Rectal smooth muscle tissue (tissue), 1 donor: ENCODE measurements at regions not wholly inside any gene's neighbourhood (a gene's known extent, or its start where the extent isn't known, plus 50 kb on each side); places are given as distances from the start of the nearest gene placed in this dataset.

ENCODE experiments used
- H3K27ac ChIP-seq: one replicate; pipeline ENCODE4 v1.7.0; 2013; ENCODE audit warnings: low read depth, low read length, inconsistent platforms
- H3K27me3 ChIP-seq: one replicate; pipeline ENCODE4 v1.7.0; 2013; ENCODE audit warnings: low read length; ENCODE audit not compliant: control insufficient read depth, insufficient read depth
- H3K36me3 ChIP-seq: one replicate; pipeline ENCODE4 v1.7.0; 2013; ENCODE audit warnings: low read length; ENCODE audit not compliant: control insufficient read depth, insufficient read depth
- H3K4me1 ChIP-seq: one replicate; pipeline ENCODE4 v1.7.0; 2013; ENCODE audit warnings: low read length; ENCODE audit not compliant: control insufficient read depth, insufficient read depth
- H3K4me3 ChIP-seq: one replicate; pipeline ENCODE4 v1.7.0; 2013; ENCODE audit warnings: low read length
- H3K9ac ChIP-seq: one replicate; pipeline ENCODE4 v1.7.0; 2013; ENCODE audit warnings: low read length

DNA sequence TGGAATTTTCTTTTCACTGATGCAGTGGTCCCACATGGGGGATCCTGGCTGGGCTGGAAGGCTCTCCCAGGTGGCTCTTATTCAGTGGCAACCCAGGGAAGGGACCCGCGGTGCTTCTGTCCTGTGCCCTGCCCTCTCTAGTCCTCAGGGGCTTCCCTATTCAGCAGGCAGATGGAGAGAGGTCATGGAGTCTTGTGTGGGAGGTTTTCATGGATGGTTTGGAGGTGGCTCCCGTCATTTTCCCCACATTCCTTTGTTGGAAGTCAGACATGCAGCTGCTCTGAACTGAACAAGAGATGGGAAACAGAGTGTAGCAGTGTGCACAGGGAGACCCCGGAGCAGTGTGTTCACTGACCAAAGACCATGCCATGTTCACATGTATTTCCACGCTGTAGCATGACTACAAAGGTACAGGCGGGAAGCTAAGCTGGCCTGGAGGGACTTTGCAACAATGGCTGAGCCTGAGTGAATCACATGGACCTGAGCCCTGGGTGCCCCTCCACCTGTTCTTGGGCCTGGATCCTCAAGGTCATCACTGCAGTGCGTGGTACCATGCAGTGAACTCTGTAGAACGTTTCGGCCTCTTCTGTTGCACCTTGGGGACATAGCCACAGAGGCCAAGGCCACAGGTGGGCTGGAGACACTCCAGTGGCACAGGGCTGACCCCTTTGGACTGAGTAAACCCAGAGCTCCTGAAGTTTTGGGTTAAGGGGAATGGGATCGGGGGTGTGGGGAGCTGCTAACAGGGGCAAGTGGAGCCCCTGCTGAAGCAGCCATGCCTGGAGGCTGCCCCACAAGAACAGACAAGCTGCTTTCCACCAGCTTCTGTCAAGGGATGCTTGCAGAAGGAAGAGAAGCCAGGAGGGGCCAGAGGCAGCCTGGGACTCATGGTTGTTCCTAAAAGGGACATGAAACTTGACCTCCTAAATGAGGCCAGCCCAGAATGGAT, 123.0 kb downstream of the ASB7 start:
- peaks cover 7% of the 10 kb centered on the region for H3K4me1 ChIP-seq
- no peaks in the 10 kb centered on the region for H3K27me3 ChIP-seq
- no peak overlapping the region for H3K27ac ChIP-seq
- H3K9ac ChIP-seq = no peak overlapping the region
- H3K36me3 ChIP-seq = no peaks in the 10 kb centered on the region
- H3K4me3 ChIP-seq = no peak overlapping the region

DNA sequence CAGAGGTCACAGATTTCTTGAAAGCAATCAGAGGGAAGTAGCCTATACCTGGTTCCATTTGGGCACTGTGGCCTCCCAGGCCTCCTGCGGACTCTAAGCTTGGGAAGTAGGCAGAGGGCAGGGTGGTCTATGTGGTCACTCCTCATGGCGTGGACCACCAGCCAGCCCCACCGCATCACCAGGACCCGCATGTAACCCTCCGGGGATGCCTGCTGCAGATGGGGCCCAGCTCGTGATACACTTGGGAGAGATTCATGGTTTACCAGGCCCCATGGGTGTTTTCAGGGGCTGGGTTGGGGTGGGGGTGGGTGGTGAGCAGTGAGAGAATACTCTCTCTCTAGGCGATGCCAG, 123.7 kb downstream of the ASB7 start:
- Histone ChIP-seq H3K27ac (no peak overlapping the region), H3K36me3 (no peaks in the 10 kb centered on the region), H3K4me3 (no peak overlapping the region), H3K9ac (no peak overlapping the region), H3K4me1 (peaks cover 7% of the 10 kb centered on the region), H3K27me3 (no peaks in the 10 kb centered on the region)

DNA sequence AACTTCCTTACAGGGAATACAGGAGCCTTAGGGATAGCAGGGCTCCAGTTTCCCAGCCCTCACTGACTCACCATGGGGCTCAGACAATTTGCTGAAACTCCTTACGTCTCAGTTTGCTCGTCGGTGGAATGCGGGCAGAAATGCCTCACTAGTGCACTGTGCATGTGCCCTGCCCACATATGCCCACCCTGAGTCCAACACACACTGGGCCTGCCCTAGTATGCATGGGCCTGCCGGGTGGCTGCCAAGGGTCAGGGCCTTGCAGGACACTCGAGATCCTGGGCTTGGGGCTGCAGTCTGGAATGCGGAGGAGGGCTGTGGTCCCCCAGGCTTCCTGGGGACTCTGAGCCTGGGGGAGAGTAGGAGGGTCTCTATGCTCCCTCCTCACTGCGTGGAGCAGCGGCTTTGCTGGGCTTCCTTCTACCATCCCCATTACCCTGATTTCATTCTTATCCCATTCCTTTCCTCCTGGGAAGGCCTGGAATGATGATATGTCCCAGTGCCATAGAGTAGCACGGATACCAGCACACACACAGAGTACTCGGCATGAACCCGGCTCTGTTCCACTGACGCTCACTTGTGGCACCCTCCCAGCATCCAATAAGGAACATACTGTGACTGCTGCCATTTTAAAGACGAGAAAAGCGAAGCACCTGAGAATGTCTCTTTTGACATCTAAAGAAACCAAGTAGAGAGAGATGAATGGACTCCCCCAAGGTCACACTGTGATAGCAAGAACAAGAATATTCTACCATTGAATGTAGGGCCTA, 124.2 kb downstream of the ASB7 start:
- Histone ChIP-seq H3K36me3 (no peaks in the 10 kb centered on the region), H3K4me3 (no peak overlapping the region), H3K27me3 (no peaks in the 10 kb centered on the region), H3K27ac (no peak overlapping the region), H3K4me1 (peaks cover 2% of the 10 kb centered on the region), H3K9ac (no peak overlapping the region)

DNA sequence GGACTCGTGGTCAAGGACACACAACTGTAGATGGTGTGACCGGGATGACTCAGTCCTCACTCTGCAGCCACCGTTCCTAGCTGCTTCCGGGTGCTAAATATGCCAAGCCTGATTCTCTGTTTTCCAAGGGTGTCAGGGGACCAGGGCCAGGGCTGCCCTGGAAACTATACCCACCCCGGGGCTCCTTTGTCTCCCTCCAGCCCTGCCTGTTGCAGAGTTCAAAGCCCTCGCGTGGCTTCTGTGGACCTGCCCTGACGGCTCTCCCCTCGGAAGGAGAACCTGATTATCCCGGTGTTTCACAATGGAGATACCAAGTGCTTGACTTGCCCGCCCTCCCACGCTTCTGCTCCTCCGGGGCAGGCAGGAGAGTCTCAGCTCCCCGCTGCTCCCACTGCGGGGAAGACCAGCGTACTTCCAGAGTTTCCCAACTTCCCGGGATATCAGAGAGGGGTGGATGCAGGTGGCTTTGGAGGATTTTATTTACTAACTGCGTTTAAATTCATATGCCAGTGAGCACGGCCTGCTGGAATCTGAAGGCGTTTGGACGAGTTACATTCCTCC, 125.0 kb downstream of the ASB7 start:
- Histone ChIP-seq H3K27ac (no peak overlapping the region), H3K9ac (no peak overlapping the region), H3K27me3 (no peaks in the 10 kb centered on the region), H3K4me3 (no peak overlapping the region), H3K4me1 (no peaks in the 10 kb centered on the region), H3K36me3 (no peaks in the 10 kb centered on the region)

DNA sequence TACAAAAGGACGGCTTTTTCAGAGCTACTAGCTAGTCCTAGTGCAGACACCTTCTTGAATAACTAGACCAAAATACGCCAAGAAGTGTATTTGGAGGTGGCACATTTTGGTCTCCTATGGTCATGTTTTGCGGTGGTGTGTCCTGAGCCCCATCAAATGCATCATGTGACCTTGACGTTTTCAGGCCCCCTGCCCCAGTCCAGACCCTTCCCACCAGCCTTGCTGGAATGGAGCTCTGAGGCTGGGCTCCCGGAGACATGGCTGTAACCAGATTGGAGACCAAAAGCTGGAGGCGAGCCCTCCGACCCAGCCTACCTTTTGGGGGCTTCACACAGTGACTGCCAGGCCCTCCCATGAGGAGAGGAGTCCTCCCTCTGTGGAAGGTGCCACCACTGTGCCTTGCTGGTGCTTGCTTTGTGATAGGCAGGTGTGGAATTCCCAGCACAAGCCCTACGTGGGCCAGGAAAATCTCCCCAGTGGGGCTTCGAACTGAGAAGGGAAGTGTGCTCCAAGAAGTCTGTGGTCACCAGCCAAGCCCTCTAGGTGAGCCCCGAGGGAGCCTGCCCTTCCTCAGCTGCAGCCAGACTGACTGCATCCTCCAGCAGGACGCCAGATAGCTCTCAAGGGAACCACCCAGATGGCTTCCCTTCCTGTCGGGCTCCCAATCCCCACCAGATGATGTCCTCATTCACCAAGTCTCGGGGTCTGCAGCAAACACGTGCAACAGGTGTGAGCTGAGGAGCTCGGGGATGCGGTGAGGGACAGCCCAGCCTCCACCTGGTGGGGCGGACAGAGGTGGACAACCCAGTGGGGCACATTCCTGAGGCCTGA, 126.2 kb downstream of the ASB7 start:
- Histone ChIP-seq H3K4me1 (peaks cover 9% of the 10 kb centered on the region), H3K9ac (no peak overlapping the region), H3K4me3 (no peak overlapping the region), H3K27me3 (no peaks in the 10 kb centered on the region), H3K27ac (no peak overlapping the region), H3K36me3 (no peaks in the 10 kb centered on the region)

DNA sequence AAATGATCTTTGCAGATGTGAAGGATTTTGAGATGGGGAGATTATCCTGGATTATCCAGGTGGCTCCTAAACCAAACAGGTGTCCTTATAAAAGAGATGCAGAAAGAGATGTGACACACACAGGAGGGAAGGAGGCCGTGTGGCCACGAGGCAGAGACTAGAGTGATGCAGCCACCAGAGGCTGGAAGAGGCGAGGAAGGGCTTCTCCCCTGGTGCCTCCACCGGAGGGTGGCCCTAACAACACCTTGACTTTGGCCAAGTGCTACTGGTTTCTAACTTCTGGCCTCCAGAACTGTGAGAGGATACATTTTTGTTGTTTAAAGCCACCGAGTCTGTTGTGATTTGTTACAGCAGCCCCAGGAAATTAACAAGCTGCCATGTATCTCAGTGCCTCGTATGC, 127.1 kb downstream of the ASB7 start:
- H3K27ac ChIP-seq = no peak overlapping the region
- H3K9ac ChIP-seq = no peak overlapping the region
- H3K27me3 ChIP-seq = no peaks in the 10 kb centered on the region
- no peaks in the 10 kb centered on the region for H3K36me3 ChIP-seq
- peaks cover 9% of the 10 kb centered on the region for H3K4me1 ChIP-seq
- H3K4me3 ChIP-seq = no peak overlapping the region

DNA sequence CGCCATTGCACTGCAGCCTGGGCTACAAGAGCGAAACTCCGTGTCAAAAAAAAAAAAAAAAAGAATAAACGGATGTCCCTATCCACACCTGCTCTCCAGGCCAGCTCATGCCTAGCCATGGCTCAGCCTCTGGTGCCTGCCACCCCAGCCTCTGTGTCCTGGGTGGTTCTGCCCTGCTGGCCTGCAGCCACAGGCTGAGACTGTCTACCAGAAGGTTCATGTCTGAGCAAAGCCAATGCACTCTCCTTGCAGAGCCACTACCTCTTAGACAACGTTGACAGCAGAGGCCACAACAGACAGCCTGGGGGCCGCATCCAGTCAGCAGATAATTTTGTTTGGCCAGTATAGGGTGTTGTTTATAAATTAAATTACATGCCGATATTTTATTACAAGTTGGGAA, 127.7 kb downstream of the ASB7 start:
- H3K9ac ChIP-seq = no peak overlapping the region
- H3K4me1 ChIP-seq = peaks cover 9% of the 10 kb centered on the region
- no peaks in the 10 kb centered on the region for H3K27me3 ChIP-seq
- H3K36me3 ChIP-seq = no peaks in the 10 kb centered on the region
- H3K27ac ChIP-seq = no peak overlapping the region
- H3K4me3 ChIP-seq = no peak overlapping the region

DNA sequence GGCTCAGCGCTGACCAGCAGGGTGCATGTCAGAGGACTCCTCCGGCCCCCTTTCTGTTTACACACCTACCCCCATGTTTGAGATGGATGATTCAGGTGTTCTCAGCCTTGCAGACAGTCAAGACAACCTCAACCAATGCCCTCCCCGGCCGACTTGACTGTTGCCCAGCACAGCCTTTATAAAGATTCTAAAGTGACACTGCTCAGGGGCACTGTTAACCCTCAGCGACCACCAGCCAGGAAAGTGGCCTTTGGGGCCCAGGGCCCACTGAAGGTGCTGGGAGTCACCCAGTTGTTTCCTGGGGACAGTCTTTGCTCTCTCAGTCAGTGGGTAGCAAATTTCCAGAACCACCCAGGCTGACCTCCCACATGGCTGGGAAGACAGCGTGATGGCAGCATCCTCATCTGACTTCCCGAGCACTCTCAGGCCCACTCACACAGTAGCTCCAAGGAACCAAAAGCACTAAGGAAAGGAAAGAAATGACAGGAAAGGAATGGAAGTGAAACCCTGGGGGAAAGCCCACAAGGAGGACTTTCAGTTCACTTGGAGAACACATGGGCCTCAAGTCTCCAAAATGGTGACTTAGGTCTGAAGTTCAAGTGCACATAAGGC, 128.4 kb downstream of the ASB7 start:
- H3K27me3 ChIP-seq = no peaks in the 10 kb centered on the region
- H3K27ac ChIP-seq = no peak overlapping the region
- no peak overlapping the region for H3K9ac ChIP-seq
- H3K36me3 ChIP-seq = no peaks in the 10 kb centered on the region
- peaks cover 9% of the 10 kb centered on the region for H3K4me1 ChIP-seq
- H3K4me3 ChIP-seq = no peak overlapping the region

DNA sequence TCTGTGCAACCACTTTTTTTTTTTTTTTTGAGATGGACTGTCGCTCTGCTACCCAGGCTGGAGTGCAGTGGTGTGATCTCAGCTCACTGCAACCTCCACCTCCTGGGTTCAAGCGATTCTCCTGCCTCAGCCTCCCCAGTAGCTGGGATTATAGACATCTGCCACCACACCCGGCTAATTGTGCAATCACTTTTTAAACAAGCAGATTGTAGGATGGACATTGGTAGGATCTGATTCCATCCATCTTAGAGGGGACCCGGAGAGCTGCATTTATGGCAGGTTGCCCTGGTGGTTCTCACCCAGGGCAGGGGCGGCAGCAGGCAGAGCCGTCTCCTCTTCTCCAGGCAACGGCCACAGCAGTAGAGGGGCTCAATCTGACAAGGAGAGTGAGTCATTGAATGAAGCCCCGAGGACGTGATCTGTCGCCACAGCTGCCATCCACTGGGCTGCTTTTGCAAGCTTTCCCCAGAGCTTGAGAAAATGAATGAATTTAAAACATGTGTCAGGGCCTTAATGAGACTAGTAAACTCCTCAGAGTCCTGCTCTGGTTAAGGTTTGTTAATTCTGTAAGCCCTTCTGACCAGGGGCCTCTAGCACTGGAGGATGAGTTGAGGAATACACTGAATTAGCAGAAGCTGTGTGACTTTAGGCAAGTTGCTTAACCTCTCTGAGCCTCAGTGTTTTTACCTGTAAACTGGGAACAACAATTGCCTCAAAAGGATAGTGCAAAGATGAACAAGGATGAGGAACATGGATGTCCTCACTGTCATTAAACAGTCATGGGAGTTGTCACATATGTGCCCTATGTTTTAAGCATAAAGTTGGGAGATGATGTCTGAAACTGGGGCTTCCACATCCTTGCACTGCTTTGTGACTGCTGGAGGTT, 129.1 kb downstream of the ASB7 start:
- Histone ChIP-seq H3K27ac (no peak overlapping the region), H3K4me1 (peaks cover 9% of the 10 kb centered on the region), H3K4me3 (no peak overlapping the region), H3K36me3 (no peaks in the 10 kb centered on the region), H3K27me3 (no peaks in the 10 kb centered on the region), H3K9ac (no peak overlapping the region)

DNA sequence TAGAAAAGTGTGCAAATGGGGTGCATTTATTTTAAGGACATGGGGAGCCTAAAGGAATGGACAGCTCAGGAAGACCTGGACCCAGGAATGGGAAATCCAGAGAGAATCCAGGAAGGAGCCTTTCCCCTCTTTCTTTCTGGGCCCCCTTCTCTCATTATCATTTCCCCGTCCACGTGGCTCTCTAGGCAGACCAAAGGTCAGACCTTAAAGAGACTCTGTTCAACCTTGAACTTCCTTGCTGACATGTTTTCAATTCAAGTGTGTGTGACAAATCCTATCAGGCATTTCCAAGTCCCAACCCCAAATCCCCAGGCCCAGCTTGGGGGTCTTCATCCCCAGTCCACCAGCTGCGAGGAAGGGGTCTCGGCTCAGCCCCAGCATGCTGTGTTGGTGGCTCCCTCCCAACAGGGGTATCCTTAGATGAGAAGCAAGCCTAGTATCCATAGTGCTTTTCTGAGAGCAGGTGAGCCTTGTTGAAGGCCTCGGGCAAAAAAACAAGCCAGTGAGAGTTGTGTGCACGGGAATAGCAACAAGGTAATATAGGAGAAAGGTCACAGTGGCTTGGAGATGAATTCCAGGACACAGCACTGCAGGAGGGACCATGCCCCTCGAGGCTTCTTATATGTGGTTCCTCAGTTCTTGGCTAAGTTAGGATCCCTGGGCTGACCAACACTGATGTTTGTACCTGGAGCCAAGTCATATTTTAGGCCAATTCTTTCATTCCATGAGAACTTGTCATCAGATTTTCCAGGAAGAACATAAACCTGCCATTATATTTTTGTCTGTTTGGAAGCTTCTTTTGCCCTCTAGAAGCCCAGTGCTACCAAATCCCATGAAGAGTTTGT, 130.0 kb downstream of the ASB7 start:
- no peak overlapping the region for H3K9ac ChIP-seq
- H3K36me3 ChIP-seq = no peaks in the 10 kb centered on the region
- H3K4me1 ChIP-seq = peaks cover 9% of the 10 kb centered on the region
- H3K27ac ChIP-seq = no peak overlapping the region
- H3K4me3 ChIP-seq = no peak overlapping the region
- no peaks in the 10 kb centered on the region for H3K27me3 ChIP-seq
